ENCODE measurements at regions not wholly inside any gene's neighbourhood (a gene's known extent, or its start where the extent isn't known, plus 50 kb on each side); places are given as distances from the start of the nearest gene placed in this dataset.

- no peaks in the 10 kb centered on the region for H3K4me1 Mint-ChIP-seq (ENCODE audit: low read depth, unreplicated experiment)
- TF ChIP-seq CTCF (IDR thresholded peaks at IDR 0.05; ENCODE audit: partially characterized antibody, unreplicated experiment) = no peak
- H3K4me3 Mint-ChIP-seq (ENCODE audit: unreplicated experiment) = no peak overlapping the region
- H3K27me3 Mint-ChIP-seq (ENCODE audit: unreplicated experiment) = no peaks in the 10 kb centered on the region
- H3K27ac Mint-ChIP-seq (ENCODE audit: unreplicated experiment) = no peak overlapping the region
- no peaks in the 10 kb centered on the region for H3K36me3 Mint-ChIP-seq (ENCODE audit: unreplicated experiment)
- no peak for DNase-seq
- H3K9me3 Mint-ChIP-seq (ENCODE audit: unreplicated experiment) = no peaks in the 10 kb centered on the region
Observed at GRCh38 chr1:67980028-67980427, 70.4 kb downstream of the DIRAS3 start.

GRCh38 chr1:67979532-67979931 is 70.9 kb downstream of the DIRAS3 start:
- no peaks in the 10 kb centered on the region for H3K4me1 Mint-ChIP-seq (ENCODE audit: low read depth, unreplicated experiment)
- no peak for DNase-seq
- no peak overlapping the region for H3K4me3 Mint-ChIP-seq (ENCODE audit: unreplicated experiment)
- no peaks in the 10 kb centered on the region for H3K36me3 Mint-ChIP-seq (ENCODE audit: unreplicated experiment)
- H3K27me3 Mint-ChIP-seq (ENCODE audit: unreplicated experiment) = no peaks in the 10 kb centered on the region
- TF ChIP-seq CTCF (IDR thresholded peaks at IDR 0.05; ENCODE audit: partially characterized antibody, unreplicated experiment) = no peak
- H3K9me3 Mint-ChIP-seq (ENCODE audit: unreplicated experiment) = no peaks in the 10 kb centered on the region
- no peak overlapping the region for H3K27ac Mint-ChIP-seq (ENCODE audit: unreplicated experiment)

- no peaks in the 10 kb centered on the region for H3K4me1 Mint-ChIP-seq (ENCODE audit: low read depth, unreplicated experiment)
- H3K9me3 Mint-ChIP-seq (ENCODE audit: unreplicated experiment) = no peaks in the 10 kb centered on the region
Observed at GRCh38 chr1:67978890-67979516, 71.4 kb downstream of the DIRAS3 start.

GRCh38 chr1:67977756-67978155 is 72.7 kb downstream of the DIRAS3 start:
- Mint-ChIP-seq H3K9me3 (ENCODE audit: unreplicated experiment) (no peaks in the 10 kb centered on the region), H3K27ac (ENCODE audit: unreplicated experiment) (no peak overlapping the region), H3K27me3 (ENCODE audit: unreplicated experiment) (no peaks in the 10 kb centered on the region), H3K4me3 (ENCODE audit: unreplicated experiment) (no peak overlapping the region), H3K36me3 (ENCODE audit: unreplicated experiment) (no peaks in the 10 kb centered on the region), H3K4me1 (ENCODE audit: low read depth, unreplicated experiment) (no peaks in the 10 kb centered on the region)
- no peak for DNase-seq
- TF ChIP-seq CTCF (IDR thresholded peaks at IDR 0.05; ENCODE audit: partially characterized antibody, unreplicated experiment) = no peak

More at GRCh38 chr1:67978890-67979516, 71.4 kb downstream of the DIRAS3 start:
- DNase-seq = no peak
- no peak for TF ChIP-seq CTCF (IDR thresholded peaks at IDR 0.05; ENCODE audit: partially characterized antibody, unreplicated experiment)
- Mint-ChIP-seq H3K27ac (ENCODE audit: unreplicated experiment) (no peak overlapping the region), H3K36me3 (ENCODE audit: unreplicated experiment) (no peaks in the 10 kb centered on the region), H3K27me3 (ENCODE audit: unreplicated experiment) (no peaks in the 10 kb centered on the region), H3K4me3 (ENCODE audit: unreplicated experiment) (no peak overlapping the region)

GRCh38 chr1:67973051-67973450 is 77.4 kb downstream of the DIRAS3 start:
- TF ChIP-seq CTCF (IDR thresholded peaks at IDR 0.05; ENCODE audit: partially characterized antibody, unreplicated experiment) = no peak
- no peak for DNase-seq
- Mint-ChIP-seq H3K4me1 (ENCODE audit: low read depth, unreplicated experiment) (no peaks in the 10 kb centered on the region), H3K4me3 (ENCODE audit: unreplicated experiment) (no peak overlapping the region), H3K36me3 (ENCODE audit: unreplicated experiment) (no peaks in the 10 kb centered on the region), H3K9me3 (ENCODE audit: unreplicated experiment) (no peaks in the 10 kb centered on the region), H3K27ac (ENCODE audit: unreplicated experiment) (no peak overlapping the region), H3K27me3 (ENCODE audit: unreplicated experiment) (no peaks in the 10 kb centered on the region)
